ENCODE measurements at regions not wholly inside any gene's neighbourhood (a gene's known extent, or its start where the extent isn't known, plus 50 kb on each side); places are given as distances from the start of the nearest gene placed in this dataset.

DNA sequence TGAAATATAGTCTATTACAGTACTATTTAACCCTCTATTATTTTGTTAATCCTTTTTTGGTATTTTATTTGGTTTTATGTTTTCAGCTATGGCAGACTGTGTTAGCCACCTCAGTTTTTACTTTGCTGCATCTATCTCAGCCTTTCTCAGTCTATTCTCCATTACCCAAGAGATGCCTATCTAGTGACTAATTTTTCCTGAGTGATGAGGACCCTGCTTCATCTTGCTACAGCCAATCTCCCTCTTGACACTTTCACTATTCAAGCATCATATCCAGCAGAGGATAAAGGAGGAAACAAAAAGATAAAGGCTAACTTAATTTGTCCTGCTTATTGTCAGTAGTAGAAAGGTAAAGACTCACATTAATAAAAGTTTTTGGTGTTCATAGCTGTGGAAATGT, 141.8 kb upstream of the NECTIN3 start:
- no peaks in the 10 kb centered on the region for H3K36me3 Mint-ChIP-seq
- H3K36me3 ChIP-seq (ENCODE audit: control insufficient read depth in 2 of 2, extremely low read depth in 1 of 2, insufficient read depth in 1 of 2, low read length in 1 of 2) = no peaks in the 10 kb centered on the region
- peaks cover 0 to 15% of the 10 kb centered on the region in 2 donors for H3K27me3 Mint-ChIP-seq

DNA sequence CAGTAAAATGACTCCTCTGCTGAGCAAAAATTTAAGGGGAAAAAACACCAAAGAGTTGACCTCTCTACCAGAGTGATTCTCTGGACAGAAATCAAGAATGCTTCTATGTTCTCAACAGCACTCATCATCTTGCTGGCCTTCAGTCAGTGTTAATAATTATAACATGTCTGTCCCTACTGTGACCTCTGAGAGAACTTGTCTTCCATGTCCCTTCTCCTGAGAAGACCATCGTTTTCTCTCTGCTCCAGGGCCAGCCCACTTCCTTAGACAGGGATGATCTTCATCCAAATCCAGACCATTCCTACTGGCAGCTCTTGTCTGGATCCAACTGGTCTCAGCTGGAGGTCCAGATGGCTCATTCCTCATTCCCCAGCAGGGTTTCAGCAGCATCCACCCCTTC, 139.0 kb upstream of the NECTIN3 start:
- Mint-ChIP-seq H3K27me3 (peaks cover 0 to 16% of the 10 kb centered on the region in 2 donors), H3K9me3 (no peaks in the 10 kb centered on the region), H3K36me3 (no peaks in the 10 kb centered on the region), H3K27ac (no peak overlapping the region), H3K4me1 (no peaks in the 10 kb centered on the region), H3K4me3 (no peak overlapping the region)
- CTCF ChIA-PET = no interaction called here
- no peak for DNase-seq
- Histone ChIP-seq H3K36me3 (ENCODE audit: control insufficient read depth in 2 of 2, extremely low read depth in 1 of 2, insufficient read depth in 1 of 2, low read length in 1 of 2) (no peaks in the 10 kb centered on the region), H3K4me1 (ENCODE audit: control insufficient read depth in 1 of 2, extremely low read depth in 1 of 2, insufficient read depth in 2 of 2, low read length in 2 of 2) (no peaks in the 10 kb centered on the region), H3K4me3 (ENCODE audit: control insufficient read depth in 1 of 2, extremely low read depth in 1 of 2, low read length in 1 of 2) (no peak overlapping the region), H3K27me3 (replicated peaks in 1 of 2; ENCODE audit: control insufficient read depth in 2 of 2, extremely low read depth in 1 of 2, insufficient read depth in 2 of 2, low read length in 1 of 2) (no peaks in the 10 kb centered on the region), H3K27ac (ENCODE audit: low read length) (no peak overlapping the region), H3K9me3 (no peaks in the 10 kb centered on the region)
- WGBS (ENCODE audit: insufficient coverage) = 40% methylated on average over 1 of the region's 1 CpG
- ATAC-seq (replicated peaks in 1 of 4) = no peak
- POLR2A ChIA-PET = no interaction called here

More for the DNA sequence above, 141.8 kb upstream of the NECTIN3 start:
- H3K9me3 Mint-ChIP-seq = no peaks in the 10 kb centered on the region
- CTCF ChIA-PET = no interaction called here
- no peak overlapping the region for H3K4me3 ChIP-seq (ENCODE audit: control insufficient read depth in 1 of 2, extremely low read depth in 1 of 2, low read length in 1 of 2)
- no peaks in the 10 kb centered on the region for H3K4me1 ChIP-seq (ENCODE audit: control insufficient read depth in 1 of 2, extremely low read depth in 1 of 2, insufficient read depth in 2 of 2, low read length in 2 of 2)
- H3K4me3 Mint-ChIP-seq = no peak overlapping the region
- ATAC-seq (replicated peaks in 1 of 4) (no peak), DNase-seq (no peak)
- no peaks in the 10 kb centered on the region for H3K9me3 ChIP-seq
- no peaks in the 10 kb centered on the region for H3K4me1 Mint-ChIP-seq
- POLR2A ChIA-PET = interaction anchor here in 1 of 2 donors (0.6 kb wide), 1 partner anchor 110 kb away, joined by 8 read pairs; no protein-coding TSS in a partner anchor
- no peak overlapping the region for H3K27ac Mint-ChIP-seq
- no peak overlapping the region for H3K27ac ChIP-seq (ENCODE audit: low read length)
- no peaks in the 10 kb centered on the region for H3K27me3 ChIP-seq (replicated peaks in 1 of 2; ENCODE audit: control insufficient read depth in 2 of 2, extremely low read depth in 1 of 2, insufficient read depth in 2 of 2, low read length in 1 of 2)

DNA sequence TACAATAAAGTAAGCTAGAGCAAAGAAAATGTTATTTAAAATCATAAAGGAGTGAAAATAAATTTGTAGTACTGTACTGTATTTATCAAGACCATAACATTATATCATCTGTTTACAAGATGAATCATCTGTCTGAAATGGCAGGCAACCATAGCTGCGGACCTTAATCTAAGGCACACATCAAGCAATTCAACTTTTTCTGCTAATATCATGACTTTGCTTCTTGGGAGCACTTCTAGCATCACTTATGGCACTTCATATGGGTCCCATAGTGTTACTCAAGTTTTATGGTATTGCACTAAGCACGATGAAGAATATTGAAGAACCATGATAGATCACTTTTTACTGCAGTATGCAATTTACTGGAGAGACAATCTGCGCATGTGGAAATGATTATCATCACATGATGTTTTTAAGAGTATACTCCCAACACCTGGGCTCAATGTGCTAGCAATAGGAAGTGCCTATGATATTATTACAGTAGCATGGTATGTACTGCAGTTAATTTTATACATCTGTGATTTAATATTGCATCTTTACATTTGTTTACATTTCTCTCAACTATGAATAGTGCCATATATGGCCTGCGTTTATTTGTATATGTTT, 137.7 kb upstream of the NECTIN3 start:
- no peaks in the 10 kb centered on the region for H3K36me3 ChIP-seq (ENCODE audit: control insufficient read depth in 2 of 2, extremely low read depth in 1 of 2, insufficient read depth in 1 of 2, low read length in 1 of 2)
- WGBS (ENCODE audit: insufficient coverage) = 100% methylated on average over 1 of the region's 4 CpGs
- no peak for ATAC-seq (replicated peaks in 1 of 4)
- H3K4me3 ChIP-seq (ENCODE audit: control insufficient read depth in 1 of 2, extremely low read depth in 1 of 2, low read length in 1 of 2) = no peak overlapping the region
- H3K27ac ChIP-seq (ENCODE audit: low read length) = no peak overlapping the region
- no peaks in the 10 kb centered on the region for H3K36me3 Mint-ChIP-seq
- H3K27me3 Mint-ChIP-seq = peaks cover 0 to 15% of the 10 kb centered on the region in 2 donors
- H3K4me1 ChIP-seq (ENCODE audit: control insufficient read depth in 1 of 2, extremely low read depth in 1 of 2, insufficient read depth in 2 of 2, low read length in 2 of 2) = no peaks in the 10 kb centered on the region
- H3K9me3 Mint-ChIP-seq = no peaks in the 10 kb centered on the region
- no peaks in the 10 kb centered on the region for H3K4me1 Mint-ChIP-seq
- ChIA-PET CTCF (no interaction called here), POLR2A (no interaction called here)
- H3K27ac Mint-ChIP-seq = no peak overlapping the region
- no peaks in the 10 kb centered on the region for H3K27me3 ChIP-seq (replicated peaks in 1 of 2; ENCODE audit: control insufficient read depth in 2 of 2, extremely low read depth in 1 of 2, insufficient read depth in 2 of 2, low read length in 1 of 2)
- H3K9me3 ChIP-seq = no peaks in the 10 kb centered on the region
- no peak overlapping the region for H3K4me3 Mint-ChIP-seq
- DNase-seq = no peak

DNA sequence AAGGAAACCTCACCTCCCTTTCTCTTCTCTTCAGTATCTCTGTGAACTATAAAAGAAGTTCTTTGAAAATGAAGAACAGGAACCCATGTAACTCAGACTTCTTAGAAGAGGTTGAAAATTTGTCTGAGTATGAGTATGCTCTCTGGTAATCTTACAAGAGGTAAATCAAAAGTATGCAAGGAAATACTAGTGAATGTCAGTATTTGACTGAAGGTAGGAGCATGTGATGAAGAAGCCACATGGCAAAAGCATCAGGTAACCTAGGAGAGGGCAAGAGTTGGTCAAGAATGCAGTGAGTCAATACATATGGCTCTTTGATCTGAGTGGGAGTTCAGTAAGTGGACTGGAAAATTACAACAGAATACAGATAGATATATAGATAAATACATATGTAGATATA, 133.0 kb upstream of the NECTIN3 start:
- DNase-seq (no peak), ATAC-seq (replicated peaks in 1 of 4) (no peak)
- Histone ChIP-seq H3K4me3 (ENCODE audit: control insufficient read depth in 1 of 2, extremely low read depth in 1 of 2, low read length in 1 of 2) (no peak overlapping the region), H3K27ac (ENCODE audit: low read length) (no peak overlapping the region), H3K36me3 (ENCODE audit: control insufficient read depth in 2 of 2, extremely low read depth in 1 of 2, insufficient read depth in 1 of 2, low read length in 1 of 2) (no peaks in the 10 kb centered on the region), H3K27me3 (replicated peaks in 1 of 2; ENCODE audit: control insufficient read depth in 2 of 2, extremely low read depth in 1 of 2, insufficient read depth in 2 of 2, low read length in 1 of 2) (peaks cover 0 to 3% of the 10 kb centered on the region in 2 experiments), H3K9me3 (no peaks in the 10 kb centered on the region), H3K4me1 (ENCODE audit: control insufficient read depth in 1 of 2, extremely low read depth in 1 of 2, insufficient read depth in 2 of 2, low read length in 2 of 2) (no peaks in the 10 kb centered on the region)
- Mint-ChIP-seq H3K4me3 (no peak overlapping the region), H3K36me3 (no peaks in the 10 kb centered on the region), H3K9me3 (peaks cover 2 to 5% (median 4%) of the 10 kb centered on the region in 3 donors), H3K27ac (no peak overlapping the region), H3K4me1 (no peaks in the 10 kb centered on the region), H3K27me3 (peaks cover 10 to 23% of the 10 kb centered on the region in 2 donors)
- ChIA-PET CTCF (no interaction called here), POLR2A (no interaction called here)

DNA sequence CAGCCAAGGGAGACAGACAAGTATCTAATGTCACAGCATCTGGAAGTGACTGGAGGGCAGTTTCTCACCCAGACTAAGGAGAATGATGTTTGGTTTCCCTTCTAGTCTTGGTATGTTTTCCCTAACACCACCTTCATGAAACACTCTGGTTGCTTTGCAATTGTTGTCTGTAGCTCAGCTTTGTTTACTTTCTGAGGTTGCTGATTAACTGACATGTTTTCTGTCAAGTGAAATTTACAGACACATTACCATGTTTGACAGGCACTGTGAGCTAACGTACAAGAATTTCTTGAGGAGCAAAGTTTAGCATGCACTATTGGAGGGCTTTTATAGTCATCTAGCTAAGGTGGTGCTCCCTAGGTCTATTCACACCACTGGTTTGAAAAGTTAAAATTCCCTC, 131.6 kb upstream of the NECTIN3 start:
- H3K4me3 ChIP-seq (ENCODE audit: control insufficient read depth in 1 of 2, extremely low read depth in 1 of 2, low read length in 1 of 2) = no peak overlapping the region
- ChIA-PET CTCF (no interaction called here), POLR2A (no interaction called here)
- H3K27me3 ChIP-seq (replicated peaks in 1 of 2; ENCODE audit: control insufficient read depth in 2 of 2, extremely low read depth in 1 of 2, insufficient read depth in 2 of 2, low read length in 1 of 2) = peaks cover 0 to 3% of the 10 kb centered on the region in 2 experiments
- Mint-ChIP-seq H3K4me3 (no peak overlapping the region), H3K9me3 (peaks cover 5 to 13% (median 9%) of the 10 kb centered on the region in 3 donors), H3K4me1 (no peaks in the 10 kb centered on the region), H3K36me3 (no peaks in the 10 kb centered on the region), H3K27me3 (peaks cover 10 to 19% of the 10 kb centered on the region in 2 donors), H3K27ac (no peak overlapping the region)
- WGBS (ENCODE audit: insufficient coverage) = no CpG with 5 or more reads among the region's 1 CpG
- ATAC-seq (replicated peaks in 1 of 4) (no peak), DNase-seq (no peak)
- H3K4me1 ChIP-seq (ENCODE audit: control insufficient read depth in 1 of 2, extremely low read depth in 1 of 2, insufficient read depth in 2 of 2, low read length in 2 of 2) = no peaks in the 10 kb centered on the region
- H3K9me3 ChIP-seq = no peaks in the 10 kb centered on the region
- H3K27ac ChIP-seq (ENCODE audit: low read length) = no peak overlapping the region
- H3K36me3 ChIP-seq (ENCODE audit: control insufficient read depth in 2 of 2, extremely low read depth in 1 of 2, insufficient read depth in 1 of 2, low read length in 1 of 2) = no peaks in the 10 kb centered on the region

DNA sequence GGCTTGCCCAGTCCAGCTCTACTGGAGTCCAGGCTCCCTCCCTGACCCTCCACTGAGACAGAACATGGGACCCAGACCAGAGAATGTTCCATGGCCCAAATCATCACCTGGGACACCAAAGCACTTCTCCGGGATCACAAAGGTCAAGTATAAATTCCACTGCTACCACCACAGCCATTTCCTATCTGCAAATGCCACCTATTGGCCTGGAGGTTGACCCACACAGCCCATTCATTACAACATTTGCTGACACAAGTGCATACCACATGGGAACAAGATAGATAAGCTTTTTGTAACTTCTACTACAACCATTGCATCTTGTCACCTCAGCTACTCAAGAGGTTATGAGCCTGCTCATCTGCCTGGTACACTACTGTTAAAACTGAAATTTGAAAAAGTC, 126.8 kb upstream of the NECTIN3 start:
- Histone ChIP-seq H3K9me3 (no peaks in the 10 kb centered on the region), H3K4me1 (ENCODE audit: control insufficient read depth in 1 of 2, extremely low read depth in 1 of 2, insufficient read depth in 2 of 2, low read length in 2 of 2) (no peaks in the 10 kb centered on the region), H3K27me3 (replicated peaks in 1 of 2; ENCODE audit: control insufficient read depth in 2 of 2, extremely low read depth in 1 of 2, insufficient read depth in 2 of 2, low read length in 1 of 2) (peaks cover 0 to 3% of the 10 kb centered on the region in 2 experiments), H3K27ac (ENCODE audit: low read length) (no peak overlapping the region), H3K36me3 (ENCODE audit: control insufficient read depth in 2 of 2, extremely low read depth in 1 of 2, insufficient read depth in 1 of 2, low read length in 1 of 2) (no peaks in the 10 kb centered on the region), H3K4me3 (ENCODE audit: control insufficient read depth in 1 of 2, extremely low read depth in 1 of 2, low read length in 1 of 2) (no peak overlapping the region)
- peaks cover 5 to 7% of the 10 kb centered on the region in 2 donors for H3K27me3 Mint-ChIP-seq
- H3K27ac Mint-ChIP-seq = no peak overlapping the region
- peaks cover 31 to 51% (median 42%) of the 10 kb centered on the region in 3 donors for H3K9me3 Mint-ChIP-seq
- DNase-seq = no peak
- ChIA-PET POLR2A (no interaction called here), CTCF (interaction anchor here in 1 of 2 donors (0.6 kb wide), 1 partner anchor 224 kb away, joined by 3 read pairs; no protein-coding TSS in a partner anchor)
- 73% methylated on average over 1 of the region's 1 CpG for WGBS (ENCODE audit: insufficient coverage)
- H3K4me3 Mint-ChIP-seq = no peak overlapping the region
- no peaks in the 10 kb centered on the region for H3K4me1 Mint-ChIP-seq
- no peaks in the 10 kb centered on the region for H3K36me3 Mint-ChIP-seq
- ATAC-seq (replicated peaks in 1 of 4) = no peak

DNA sequence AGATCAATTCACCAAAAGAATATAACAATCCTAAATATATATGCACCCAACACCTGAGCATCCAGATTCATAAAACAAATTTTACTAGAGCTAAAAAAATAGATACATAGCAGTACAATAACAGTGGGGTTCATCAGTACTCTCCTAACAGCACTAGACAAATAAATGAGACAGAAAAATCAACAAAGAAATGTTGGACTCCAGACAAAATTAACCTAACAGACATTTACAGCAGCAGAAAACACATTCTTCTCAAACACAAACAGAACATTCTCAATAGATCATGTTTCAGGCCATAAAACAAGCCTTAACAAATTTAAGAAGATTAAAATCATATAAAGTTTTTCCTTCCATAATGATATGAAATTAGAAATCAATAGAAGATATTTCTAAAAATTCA, 124.8 kb upstream of the NECTIN3 start:
- ChIA-PET POLR2A (no interaction called here), CTCF (no interaction called here)
- DNase-seq (no peak), ATAC-seq (replicated peaks in 1 of 4) (no peak)
- no peaks in the 10 kb centered on the region for H3K36me3 Mint-ChIP-seq
- Histone ChIP-seq H3K36me3 (ENCODE audit: control insufficient read depth in 2 of 2, extremely low read depth in 1 of 2, insufficient read depth in 1 of 2, low read length in 1 of 2) (no peaks in the 10 kb centered on the region), H3K27me3 (replicated peaks in 1 of 2; ENCODE audit: control insufficient read depth in 2 of 2, extremely low read depth in 1 of 2, insufficient read depth in 2 of 2, low read length in 1 of 2) (peaks cover 0 to 3% of the 10 kb centered on the region in 2 experiments), H3K4me1 (ENCODE audit: control insufficient read depth in 1 of 2, extremely low read depth in 1 of 2, insufficient read depth in 2 of 2, low read length in 2 of 2) (no peaks in the 10 kb centered on the region), H3K4me3 (ENCODE audit: control insufficient read depth in 1 of 2, extremely low read depth in 1 of 2, low read length in 1 of 2) (no peak overlapping the region), H3K9me3 (no peaks in the 10 kb centered on the region), H3K27ac (ENCODE audit: low read length) (no peak overlapping the region)
- peaks cover 1 to 2% of the 10 kb centered on the region in 2 donors for H3K27me3 Mint-ChIP-seq
- H3K4me1 Mint-ChIP-seq = no peaks in the 10 kb centered on the region
- no peak overlapping the region for H3K4me3 Mint-ChIP-seq
- H3K9me3 Mint-ChIP-seq = peaks cover 34 to 59% (median 45%) of the 10 kb centered on the region in 3 donors
- H3K27ac Mint-ChIP-seq = no peak overlapping the region
